ENCODE measurements at regions not wholly inside any gene's neighbourhood (a gene's known extent, or its start where the extent isn't known, plus 50 kb on each side); places are given as distances from the start of the nearest gene placed in this dataset.
A peak's percentile ranks its signal among the peaks of the same experiment; 100 is the strongest.
"Not testable (repeated sequence)": the region's sequence is repeated elsewhere in the genome, so short reads cannot be mapped to it uniquely, and the experiment has no call there.

DNA sequence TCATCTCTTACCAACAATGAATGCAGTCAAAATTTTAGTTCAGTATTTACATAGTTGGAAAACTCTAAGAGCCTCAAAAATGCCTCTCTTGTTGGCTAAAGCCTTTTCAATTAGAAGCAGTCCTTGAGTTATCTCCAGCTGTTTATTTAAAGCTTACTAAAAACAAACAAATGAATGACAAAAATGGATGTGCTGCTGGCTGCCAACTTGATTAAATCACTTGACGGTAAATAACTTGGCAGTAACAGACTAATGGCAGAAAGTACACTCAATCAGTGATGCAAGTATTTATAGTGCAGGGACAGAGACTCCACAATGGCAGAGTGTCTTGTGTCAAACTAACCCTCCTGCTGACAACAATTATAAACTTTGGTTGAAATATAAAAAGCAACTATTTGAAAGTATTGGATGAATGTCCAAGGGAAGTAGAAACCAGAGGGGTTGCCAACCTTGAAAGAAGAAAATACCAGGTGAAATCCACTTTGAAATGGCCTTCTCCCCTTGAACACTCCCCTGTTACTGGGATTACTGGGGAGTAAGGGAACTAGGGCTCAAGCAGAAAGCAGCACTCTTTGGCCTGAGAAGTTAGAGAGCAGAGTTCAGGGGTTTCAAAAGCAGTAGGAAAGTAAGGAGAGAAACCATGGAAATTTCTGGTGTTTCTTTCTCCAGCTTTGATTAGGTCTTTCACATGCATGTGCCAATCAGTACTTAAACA lies 245.2 kb upstream of the SPHKAP start:
- 0 to 100% (median 67%) methylated on average over 1 of the region's 1 CpG; no CpG with 5 or more reads in 1 of the 10 experiments for WGBS, 10 experiments
- Histone ChIP-seq H3K4me3 (no peak overlapping the region), H3K4me1 (replicated peaks in 1 of 2) (peaks cover 4 to 10% of the 10 kb centered on the region in 2 donors), H3K27ac (no peak overlapping the region)
- in situ Hi-C loops (cut with MboI; ENCODE audit: low pct_unique_long_range_greater_than_20kb in 2 of 9, low sequenced_read_pairs in 9 of 9, unreplicated experiment in 9 of 9): no loop called here
- ATAC-seq (replicated peaks in 6 of 8): no peak

GRCh38 chr2:228425411-228426060 lies 244.0 kb upstream of the SPHKAP start:
- H3K4me1 ChIP-seq (replicated peaks in 1 of 2); ATAC-seq (replicated peaks in 6 of 8); H3K27ac ChIP-seq; in situ Hi-C loops (cut with MboI; ENCODE audit: low pct_unique_long_range_greater_than_20kb in 2 of 9, low sequenced_read_pairs in 9 of 9, unreplicated experiment in 9 of 9): not testable (repeated sequence)
- H3K4me3 ChIP-seq: peak overlapping the region in 1 of 5 donors; percentile 10
- WGBS, 10 experiments: 11 to 100% (median 93%) methylated on average over 1 to 8 of the region's 31 CpGs; no CpG with 5 or more reads in 4 of the 10 experiments

GRCh38 chr2:228417956-228418355 lies 236.5 kb upstream of the SPHKAP start:
- WGBS, 10 experiments: 0 to 86% (median 50%) methylated on average over 1 of the region's 1 CpG
- in situ Hi-C loops (cut with MboI; ENCODE audit: low pct_unique_long_range_greater_than_20kb in 2 of 9, low sequenced_read_pairs in 9 of 9, unreplicated experiment in 9 of 9): no loop called here
- ATAC-seq (replicated peaks in 6 of 8): peak in 1 of 8 experiments; percentile 51
- Histone ChIP-seq H3K4me3 (no peak overlapping the region), H3K27ac (no peak overlapping the region), H3K4me1 (replicated peaks in 1 of 2) (no peaks in the 10 kb centered on the region)

DNA sequence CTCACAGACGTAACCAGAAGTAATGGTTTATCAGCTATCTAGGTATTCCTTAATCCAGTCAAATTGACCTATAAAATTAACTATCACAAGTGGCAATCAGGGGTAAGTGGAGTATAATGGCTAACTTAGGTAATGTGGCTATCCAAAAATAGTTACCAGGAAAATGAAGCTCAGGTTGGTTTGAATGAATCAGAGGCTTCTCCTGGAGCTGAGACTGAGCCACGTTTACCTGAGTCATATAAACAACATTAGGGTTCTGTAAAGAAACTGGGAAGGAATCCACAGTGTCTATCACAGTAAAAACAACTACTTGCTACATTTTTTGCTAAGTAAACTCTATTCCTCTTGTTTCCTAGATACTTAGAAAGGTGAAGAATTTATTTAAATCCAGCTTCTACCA lies 236.0 kb upstream of the SPHKAP start:
- Histone ChIP-seq H3K27ac (no peak overlapping the region), H3K4me3 (no peak overlapping the region), H3K4me1 (replicated peaks in 1 of 2) (no peaks in the 10 kb centered on the region)
- ATAC-seq (replicated peaks in 6 of 8): no peak
- in situ Hi-C loops (cut with MboI; ENCODE audit: low pct_unique_long_range_greater_than_20kb in 2 of 9, low sequenced_read_pairs in 9 of 9, unreplicated experiment in 9 of 9): no loop called here
- WGBS, 10 experiments: 0 to 100% (median 68%) methylated on average over 1 to 2 of the region's 2 CpGs; no CpG with 5 or more reads in 2 of the 10 experiments

GRCh38 chr2:228410061-228410460 lies 228.6 kb upstream of the SPHKAP start:
- no peaks in the 10 kb centered on the region for H3K4me1 ChIP-seq (replicated peaks in 1 of 2)
- in situ Hi-C loops (cut with MboI; ENCODE audit: low pct_unique_long_range_greater_than_20kb in 2 of 9, low sequenced_read_pairs in 9 of 9, unreplicated experiment in 9 of 9): no loop called here
- no peak for ATAC-seq (replicated peaks in 6 of 8)
- no peak overlapping the region for H3K4me3 ChIP-seq
- 91 to 100% (median 100%) methylated on average over 1 of the region's 1 CpG; no CpG with 5 or more reads in 2 of the 10 experiments for WGBS, 10 experiments
- no peak overlapping the region for H3K27ac ChIP-seq

- in situ Hi-C loops (cut with MboI; ENCODE audit: low pct_unique_long_range_greater_than_20kb in 2 of 9, low sequenced_read_pairs in 9 of 9, unreplicated experiment in 9 of 9): no loop called here
- ATAC-seq (replicated peaks in 6 of 8): no peak
- no peak overlapping the region for H3K27ac ChIP-seq
- WGBS, 10 experiments: 0 to 100% (median 35%) methylated on average over 1 of the region's 1 CpG
- no peak overlapping the region for H3K4me3 ChIP-seq
- no peaks in the 10 kb centered on the region for H3K4me1 ChIP-seq (replicated peaks in 1 of 2)
Measured at GRCh38 chr2:228409493-228409892, 228.0 kb upstream of the SPHKAP start.

GRCh38 chr2:228408529-228409227 lies 227.2 kb upstream of the SPHKAP start:
- H3K4me3 ChIP-seq: no peak overlapping the region
- no peak for ATAC-seq (replicated peaks in 6 of 8)
- no peaks in the 10 kb centered on the region for H3K4me1 ChIP-seq (replicated peaks in 1 of 2)
- WGBS, 10 experiments: 40 to 94% (median 74%) methylated on average over 1 to 4 of the region's 4 CpGs
- in situ Hi-C loops (cut with MboI; ENCODE audit: low pct_unique_long_range_greater_than_20kb in 2 of 9, low sequenced_read_pairs in 9 of 9, unreplicated experiment in 9 of 9): no loop called here
- no peak overlapping the region for H3K27ac ChIP-seq

- Histone ChIP-seq H3K4me3 (no peak overlapping the region), H3K27ac (no peak overlapping the region), H3K4me1 (replicated peaks in 1 of 2) (no peaks in the 10 kb centered on the region)
- ATAC-seq (replicated peaks in 6 of 8): no peak
- in situ Hi-C loops (cut with MboI; ENCODE audit: low pct_unique_long_range_greater_than_20kb in 2 of 9, low sequenced_read_pairs in 9 of 9, unreplicated experiment in 9 of 9): no loop called here
Measured at GRCh38 chr2:228407821-228408220, 226.3 kb upstream of the SPHKAP start.

DNA sequence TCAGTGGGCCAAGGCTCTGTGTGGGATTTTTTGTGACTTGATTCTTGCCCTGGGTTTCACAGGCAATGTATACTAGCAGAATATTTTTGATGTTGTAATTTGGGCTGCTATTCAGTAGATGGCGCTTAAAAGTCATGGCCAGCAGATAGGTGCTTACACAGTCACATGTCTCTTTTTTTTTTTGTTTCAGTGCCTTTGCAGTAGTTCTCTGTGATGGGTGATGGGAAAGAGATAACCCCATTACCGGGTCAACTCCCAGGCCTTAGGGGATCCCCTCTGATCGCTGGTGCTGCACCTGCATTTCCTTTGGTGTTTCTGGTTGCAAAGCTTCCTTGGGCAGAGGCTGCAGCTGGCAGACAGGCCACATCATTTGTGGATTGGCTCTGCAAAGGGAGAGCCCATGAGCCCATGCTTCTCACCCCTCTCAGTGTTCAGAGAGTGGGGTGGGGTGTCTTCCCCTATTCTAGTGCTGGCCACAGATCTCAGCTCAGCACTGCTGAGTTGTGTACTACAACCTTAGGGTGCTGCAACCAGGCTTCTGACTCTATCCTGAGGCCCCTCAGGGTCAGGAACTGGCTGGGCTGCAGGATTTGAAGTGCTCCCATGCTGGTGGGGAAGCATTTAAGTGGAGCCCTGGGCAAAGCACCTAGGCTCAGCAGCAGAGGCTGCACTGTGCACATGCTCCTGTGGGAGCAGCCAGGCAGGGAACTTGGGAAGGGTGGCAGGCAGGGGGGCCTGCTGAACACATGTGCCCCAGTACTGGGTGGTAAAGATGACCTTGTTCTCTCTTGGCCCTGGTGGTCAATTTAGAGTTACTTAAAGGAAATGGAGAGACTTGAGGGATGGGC lies 219.8 kb upstream of the SPHKAP start:
- H3K4me3 ChIP-seq: no peak overlapping the region
- WGBS, 10 experiments: 0 to 100% (median 88%) methylated on average over 1 to 3 of the region's 3 CpGs; no CpG with 5 or more reads in 6 of the 10 experiments
- in situ Hi-C loops (cut with MboI; ENCODE audit: low pct_unique_long_range_greater_than_20kb in 2 of 9, low sequenced_read_pairs in 9 of 9, unreplicated experiment in 9 of 9): no loop called here
- ATAC-seq (replicated peaks in 6 of 8): no peak
- no peak overlapping the region for H3K27ac ChIP-seq
- no peaks in the 10 kb centered on the region for H3K4me1 ChIP-seq (replicated peaks in 1 of 2)

DNA sequence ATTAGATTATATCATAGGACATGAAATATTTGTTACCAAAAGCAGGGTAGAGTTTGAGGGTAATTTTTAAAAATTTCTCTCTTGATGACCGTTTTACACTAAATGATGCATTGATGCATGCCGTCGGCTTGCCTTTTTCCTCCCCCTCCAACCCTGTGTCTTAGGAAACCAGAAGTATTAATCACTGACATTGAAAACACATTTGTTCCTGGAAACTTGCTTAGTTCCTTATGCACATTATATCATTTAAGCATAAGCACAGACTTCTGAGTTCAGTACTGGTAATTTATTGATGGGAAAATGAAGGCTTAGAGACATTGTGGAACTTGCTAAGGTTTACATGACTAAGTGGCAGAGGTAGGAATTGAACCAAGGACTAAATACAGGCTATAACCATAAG lies 206.3 kb upstream of the SPHKAP start:
- 0 to 81% (median 43%) methylated on average over 1 to 3 of the region's 3 CpGs; no CpG with 5 or more reads in 5 of the 10 experiments for WGBS, 10 experiments
- Histone ChIP-seq H3K27ac (no peak overlapping the region), H3K4me1 (replicated peaks in 1 of 2) (no peaks in the 10 kb centered on the region), H3K4me3 (no peak overlapping the region)
- ATAC-seq (replicated peaks in 6 of 8): peak in 3 of 8 experiments; percentile 17 to 99 (median 28)
- in situ Hi-C loops (cut with MboI; ENCODE audit: low pct_unique_long_range_greater_than_20kb in 2 of 9, low sequenced_read_pairs in 9 of 9, unreplicated experiment in 9 of 9): no loop called here

DNA sequence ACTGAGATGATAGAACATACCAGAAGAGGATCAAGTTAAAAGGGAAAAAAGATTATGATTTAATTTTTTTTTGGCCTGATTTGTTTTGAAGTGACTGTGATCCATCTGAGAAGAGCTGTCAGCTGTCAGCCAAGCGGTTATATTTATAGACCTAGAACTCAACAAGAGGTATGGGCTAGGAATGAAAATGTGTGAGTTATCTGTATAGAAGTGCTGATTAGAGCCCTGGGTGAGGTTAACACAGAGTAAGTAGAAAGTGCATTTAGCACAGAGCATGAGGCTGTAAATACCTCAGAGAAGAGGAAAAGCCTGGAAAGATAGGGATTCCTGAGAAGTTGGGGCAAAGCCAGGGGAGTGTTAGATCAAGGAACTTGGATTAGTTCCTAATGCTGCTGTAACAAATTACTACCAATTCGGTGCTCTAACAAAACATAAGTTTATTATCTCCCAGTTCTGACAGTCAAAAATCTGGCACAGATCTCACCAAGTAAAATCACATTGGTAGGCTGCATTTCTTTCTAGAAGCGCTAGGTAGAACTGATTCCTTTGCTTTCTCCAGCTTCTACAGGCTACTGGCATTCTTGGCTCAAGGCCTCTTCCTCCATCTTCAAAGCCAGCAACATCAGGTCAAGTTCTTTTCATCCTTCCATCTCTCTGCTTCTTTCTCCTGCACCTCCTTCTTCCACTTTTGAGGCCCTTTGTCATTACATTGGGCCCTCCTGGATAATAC lies 197.4 kb upstream of the SPHKAP start:
- in situ Hi-C loops (cut with MboI; ENCODE audit: low pct_unique_long_range_greater_than_20kb in 2 of 9, low sequenced_read_pairs in 9 of 9, unreplicated experiment in 9 of 9): no loop called here
- 60 to 100% (median 73%) methylated on average over 1 to 3 of the region's 3 CpGs for WGBS, 10 experiments
- ATAC-seq (replicated peaks in 6 of 8): no peak
- Histone ChIP-seq H3K27ac (no peak overlapping the region), H3K4me3 (no peak overlapping the region), H3K4me1 (replicated peaks in 1 of 2) (no peaks in the 10 kb centered on the region)

DNA sequence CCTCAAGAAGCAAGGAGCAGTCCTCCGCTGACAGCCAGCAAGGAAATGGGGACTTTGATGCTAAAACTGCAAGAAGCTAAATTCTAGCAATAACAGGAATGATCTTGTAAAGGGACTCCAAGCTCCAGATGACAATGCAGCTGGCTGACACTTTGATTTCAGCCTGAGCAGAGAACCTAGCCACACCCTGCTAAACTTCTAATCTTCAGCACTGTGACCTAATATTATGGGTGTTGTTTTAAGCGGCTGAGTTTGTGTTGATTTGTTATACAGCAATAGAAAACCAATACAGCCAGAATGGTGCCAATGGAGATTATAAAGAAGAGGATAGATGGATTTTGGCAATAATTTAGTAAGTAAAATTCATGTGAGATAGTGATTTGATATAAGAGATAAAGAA lies 196.7 kb upstream of the SPHKAP start:
- peak in 2 of 8 experiments; percentile 55 to 70 for ATAC-seq (replicated peaks in 6 of 8)
- in situ Hi-C loops (cut with MboI; ENCODE audit: low pct_unique_long_range_greater_than_20kb in 2 of 9, low sequenced_read_pairs in 9 of 9, unreplicated experiment in 9 of 9): no loop called here
- whole genome bisulfite sequencing, 10 experiments: 0 to 100% (median 82%) methylated on average over 1 to 2 of the region's 2 CpGs; no CpG with 5 or more reads in 4 of the 10 experiments
- Histone ChIP-seq H3K4me3 (no peak overlapping the region), H3K27ac (no peak overlapping the region), H3K4me1 (replicated peaks in 1 of 2) (no peaks in the 10 kb centered on the region)

Data from motor neuron (in vitro differentiated cells).